Right cardiac atrium (tissue), 5 donors: ENCODE measurements at regions not wholly inside any gene's neighbourhood (a gene's known extent, or its start where the extent isn't known, plus 50 kb on each side); places are given as distances from the start of the nearest gene placed in this dataset.

Experiments used
- ATAC-seq, 2 donors: fragments of 200-7000 bp; cut with Tn5 transposase; one replicate each; pipeline versions ENCODE4 v1.8.0 to v1.9.1; 2020; ENCODE audit warnings: moderate library complexity in 2 of 2, mild to moderate bottlenecking in 1 of 2
- DNase-seq, 3 donors: peaks; one replicate each; pipeline ENCODE4 v3.0.0-alpha.2; 2020
- H3K27ac ChIP-seq: one replicate; pipeline ENCODE4 v1.5.1; 2013; ENCODE audit warnings: mild to moderate bottlenecking, low read length, control low read depth, moderate library complexity
- H3K27me3 ChIP-seq: one replicate; pipeline ENCODE4 v1.6.1; 2013; ENCODE audit not compliant: control insufficient read depth, insufficient read depth
- H3K4me1 ChIP-seq: one replicate; pipeline ENCODE4 v1.6.1; 2013; ENCODE audit warnings: low read length; ENCODE audit not compliant: control insufficient read depth, insufficient read depth
- H3K4me3 ChIP-seq: one replicate; pipeline ENCODE4 v1.5.1; 2013; ENCODE audit warnings: low read length, control low read depth
- H3K9me3 ChIP-seq: one replicate; pipeline ENCODE4 v1.6.1; 2013; ENCODE audit warnings: low read length; ENCODE audit not compliant: control insufficient read depth
- WGBS: extraction: QIAGEN DNeasy Blood & Tissue Kit; methylation state at CpG from one replicate; pipeline ENCODE4 v1.1.7; 2013; 5-methylcytosine and 5-hydroxymethylcytosine counted together
- intact Hi-C, 4 donors: fragments of 100-400 bp; cut with DNase I; formaldehyde crosslinking; loops; one replicate each; pipeline versions ENCODE4 v1.11.0 to v1.14.0; 2022 to 2023
- donor health status: healthy with polysubstance abuse.
- donor health status: DM: no; HTN: yes; CAD: no.
- donor health status: DM: no; HTN: no; CAD: no.
- donor health status: DM: no; HTN: yes; CAD: no; lungs with severe emphysema.
- donor health status: DM: yes; HTN: yes; CAD: no.

- H3K4me3 ChIP-seq: no peak overlapping the region
- H3K27ac ChIP-seq: no peak overlapping the region
- no peaks in the 10 kb centered on the region for H3K27me3 ChIP-seq
- H3K9me3 ChIP-seq: no peaks in the 10 kb centered on the region
- ATAC-seq (no peak), DNase-seq (no peak)
- WGBS: 68% methylated on average over 2 of the region's 2 CpGs
- no peaks in the 10 kb centered on the region for H3K4me1 ChIP-seq
- intact Hi-C loops: loop anchor here in 1 of 4 donors (5.0 kb wide), 1 partner anchor 49 kb away; no protein-coding TSS in a partner anchor
These were observed 80.7 kb upstream of the LARGE1 start for GRCh38 chr22:34000879-34001526.

- Histone ChIP-seq H3K27ac (no peak overlapping the region), H3K4me1 (no peaks in the 10 kb centered on the region), H3K4me3 (no peak overlapping the region), H3K27me3 (no peaks in the 10 kb centered on the region), H3K9me3 (no peaks in the 10 kb centered on the region)
- intact Hi-C loops: loop anchor here in 1 of 4 donors (5.0 kb wide), 1 partner anchor 50 kb away; no protein-coding TSS in a partner anchor
- WGBS: 74% methylated on average over 3 of the region's 3 CpGs
- no peak for ATAC-seq
- no peak for DNase-seq
These were observed 81.6 kb upstream of the LARGE1 start for GRCh38 chr22:34001701-34002466.

- ATAC-seq (no peak), DNase-seq (no peak)
- H3K4me1 ChIP-seq: no peaks in the 10 kb centered on the region
- WGBS: 42% methylated on average over 5 of the region's 5 CpGs
- H3K27ac ChIP-seq: no peak overlapping the region
- no peaks in the 10 kb centered on the region for H3K27me3 ChIP-seq
- no peak overlapping the region for H3K4me3 ChIP-seq
- H3K9me3 ChIP-seq: no peaks in the 10 kb centered on the region
- intact Hi-C loops: loop anchor here in 1 of 4 donors (5.0 kb wide), 1 partner anchor 52 kb away; no protein-coding TSS in a partner anchor
These were observed 83.8 kb upstream of the LARGE1 start for GRCh38 chr22:34004058-34004457.

GRCh38 chr22:34010259-34010658 is 90.0 kb upstream of the LARGE1 start:
- intact Hi-C loops: no loop called here
- Histone ChIP-seq H3K9me3 (no peaks in the 10 kb centered on the region), H3K4me3 (no peak overlapping the region), H3K27me3 (no peaks in the 10 kb centered on the region), H3K27ac (no peak overlapping the region), H3K4me1 (no peaks in the 10 kb centered on the region)
- DNase-seq: no peak
- no peak for ATAC-seq
- 80% methylated on average over 3 of the region's 3 CpGs for whole genome bisulfite sequencing

- H3K4me3 ChIP-seq: no peak overlapping the region
- no peak for ATAC-seq
- H3K4me1 ChIP-seq: no peaks in the 10 kb centered on the region
- no peak for DNase-seq
- H3K27ac ChIP-seq: no peak overlapping the region
- H3K27me3 ChIP-seq: no peaks in the 10 kb centered on the region
- intact Hi-C loops: no loop called here
- WGBS: 49% methylated on average over 3 of the region's 3 CpGs
- H3K9me3 ChIP-seq: no peaks in the 10 kb centered on the region
These were observed 95.4 kb upstream of the LARGE1 start for GRCh38 chr22:34015642-34016041.

GRCh38 chr22:34017205-34017604 is 96.9 kb upstream of the LARGE1 start:
- DNase-seq (no peak), ATAC-seq (no peak)
- H3K27me3 ChIP-seq: no peaks in the 10 kb centered on the region
- H3K9me3 ChIP-seq: no peaks in the 10 kb centered on the region
- no peaks in the 10 kb centered on the region for H3K4me1 ChIP-seq
- H3K27ac ChIP-seq: no peak overlapping the region
- intact Hi-C loops: no loop called here
- 30% methylated on average over 4 of the region's 4 CpGs for WGBS
- H3K4me3 ChIP-seq: no peak overlapping the region

DNA sequence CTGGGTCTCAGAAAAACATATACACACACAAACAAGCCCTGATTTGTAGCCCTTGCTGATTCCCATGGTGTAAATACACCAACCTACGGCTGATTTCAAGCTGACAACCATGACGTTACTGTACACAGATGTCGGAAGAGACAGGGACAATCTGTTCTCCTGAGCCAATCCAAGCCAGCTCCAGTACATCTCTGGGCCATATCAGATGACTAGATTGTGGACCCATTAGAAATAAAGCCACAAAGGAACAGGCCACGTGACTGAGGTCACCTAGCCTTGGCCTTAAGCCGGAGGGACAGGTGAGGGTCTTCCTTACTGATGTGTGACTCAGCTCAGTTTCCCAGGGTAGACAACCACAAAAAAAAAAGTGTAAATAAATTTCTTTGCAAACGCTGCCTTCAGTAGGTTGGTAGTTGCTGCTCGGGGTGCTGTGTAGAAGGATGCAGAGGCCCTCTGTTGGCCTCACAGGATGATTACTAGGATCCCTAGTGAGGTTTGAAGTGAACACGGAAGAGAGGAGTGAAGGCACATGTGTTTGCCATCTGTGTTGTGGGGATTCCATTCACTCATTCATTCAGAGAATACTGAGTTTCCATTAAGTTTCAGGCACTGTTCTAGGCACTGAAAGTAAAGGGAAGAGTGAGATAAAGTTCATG is 99.0 kb upstream of the LARGE1 start:
- 71% methylated on average over 8 of the region's 8 CpGs for WGBS
- intact Hi-C loops: no loop called here
- H3K27ac ChIP-seq: no peak overlapping the region
- DNase-seq: no peak
- H3K4me1 ChIP-seq: no peaks in the 10 kb centered on the region
- no peak for ATAC-seq
- no peak overlapping the region for H3K4me3 ChIP-seq
- H3K9me3 ChIP-seq: no peaks in the 10 kb centered on the region
- H3K27me3 ChIP-seq: no peaks in the 10 kb centered on the region

DNA sequence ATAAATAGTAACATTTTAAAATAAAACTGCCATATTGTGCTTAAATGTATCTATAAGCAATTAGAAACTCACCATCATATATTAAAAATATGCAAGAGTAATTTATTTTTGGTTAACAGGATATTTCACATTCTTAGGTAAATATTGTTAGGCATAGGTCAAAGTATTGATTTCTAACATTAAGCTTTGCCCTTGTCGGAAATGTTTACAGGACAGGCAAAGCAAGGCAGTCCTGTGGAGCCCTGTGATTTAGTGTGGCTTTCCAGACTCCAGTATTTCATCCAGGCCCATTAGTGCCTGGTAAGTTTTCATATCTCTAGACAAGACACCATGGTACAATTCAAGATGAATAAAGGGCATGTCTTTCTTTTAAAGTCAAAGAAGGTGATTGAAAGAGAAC is 114.9 kb upstream of the LARGE1 start:
- no peaks in the 10 kb centered on the region for H3K27me3 ChIP-seq
- WGBS: 81% methylated on average over 1 of the region's 1 CpG

DNA sequence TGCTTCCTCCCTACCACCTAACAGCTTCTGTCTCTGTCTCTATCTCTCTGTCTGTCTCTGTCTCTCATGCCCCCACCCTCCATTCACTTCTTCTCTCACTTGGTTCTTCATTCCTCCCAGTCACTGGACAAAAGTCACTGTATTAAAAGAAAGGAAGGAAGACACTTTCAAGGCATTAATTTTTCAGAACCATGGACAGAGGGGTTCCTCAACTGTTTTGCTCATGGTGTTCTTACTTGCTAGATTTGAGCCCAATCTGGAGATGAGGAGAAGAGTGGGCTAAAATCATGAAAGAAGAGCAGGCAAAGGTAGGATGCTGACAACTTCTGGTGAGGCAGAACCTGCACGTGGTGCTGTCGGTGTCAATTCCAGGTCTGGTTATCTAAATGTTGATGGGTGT is 116.7 kb upstream of the LARGE1 start:
- H3K4me3 ChIP-seq: no peak overlapping the region
- ATAC-seq (no peak), DNase-seq (no peak)
- no peak overlapping the region for H3K27ac ChIP-seq
- no peaks in the 10 kb centered on the region for H3K4me1 ChIP-seq
- intact Hi-C loops: no loop called here
- WGBS: 52% methylated on average over 2 of the region's 2 CpGs
- H3K27me3 ChIP-seq: no peaks in the 10 kb centered on the region
- H3K9me3 ChIP-seq: no peaks in the 10 kb centered on the region

More for the DNA sequence above, 114.9 kb upstream of the LARGE1 start:
- Histone ChIP-seq H3K4me3 (no peak overlapping the region), H3K27ac (no peak overlapping the region), H3K9me3 (no peaks in the 10 kb centered on the region), H3K4me1 (no peaks in the 10 kb centered on the region)
- ATAC-seq (no peak), DNase-seq (no peak)
- intact Hi-C loops: no loop called here

DNA sequence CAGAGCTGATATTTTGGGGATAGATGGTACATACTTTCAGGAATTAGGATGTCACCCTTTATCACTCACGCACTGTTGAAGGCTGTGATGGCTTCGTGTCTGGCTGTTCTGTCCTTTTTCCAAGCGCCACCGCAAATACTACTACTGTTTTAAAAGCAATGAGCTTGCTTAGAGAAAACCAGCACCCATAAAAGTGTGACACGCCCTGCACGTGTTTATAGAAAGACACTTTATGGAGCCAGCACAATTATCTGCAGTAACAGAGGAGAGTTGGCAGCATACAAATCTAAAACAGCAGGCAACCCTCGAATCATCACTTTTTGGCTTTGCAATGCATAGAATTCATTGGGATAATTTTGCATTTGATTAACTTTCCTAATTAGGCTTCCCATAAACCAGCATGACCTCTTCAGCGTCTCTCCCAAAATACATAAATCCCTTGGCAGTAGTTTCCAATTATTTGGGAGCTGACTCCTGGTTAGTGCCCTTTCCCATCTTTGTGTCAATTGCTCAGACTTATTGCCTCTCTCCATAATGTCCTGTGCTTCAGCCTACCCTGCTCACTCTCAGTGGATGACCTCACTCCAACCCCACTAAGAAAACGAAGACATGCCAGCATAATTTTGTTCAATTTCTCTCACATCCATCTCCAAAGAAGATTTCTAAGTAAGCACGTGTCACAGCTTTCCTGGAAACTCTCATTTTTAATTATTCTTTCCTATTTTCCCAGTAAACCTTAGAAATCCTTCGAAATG is 118.7 kb upstream of the LARGE1 start:
- H3K4me1 ChIP-seq: no peaks in the 10 kb centered on the region
- no peak overlapping the region for H3K27ac ChIP-seq
- H3K4me3 ChIP-seq: no peak overlapping the region
- no peaks in the 10 kb centered on the region for H3K9me3 ChIP-seq
- 72% methylated on average over 11 of the region's 11 CpGs for WGBS
- DNase-seq (no peak), ATAC-seq (no peak)
- H3K27me3 ChIP-seq: no peaks in the 10 kb centered on the region
- intact Hi-C loops: no loop called here

DNA sequence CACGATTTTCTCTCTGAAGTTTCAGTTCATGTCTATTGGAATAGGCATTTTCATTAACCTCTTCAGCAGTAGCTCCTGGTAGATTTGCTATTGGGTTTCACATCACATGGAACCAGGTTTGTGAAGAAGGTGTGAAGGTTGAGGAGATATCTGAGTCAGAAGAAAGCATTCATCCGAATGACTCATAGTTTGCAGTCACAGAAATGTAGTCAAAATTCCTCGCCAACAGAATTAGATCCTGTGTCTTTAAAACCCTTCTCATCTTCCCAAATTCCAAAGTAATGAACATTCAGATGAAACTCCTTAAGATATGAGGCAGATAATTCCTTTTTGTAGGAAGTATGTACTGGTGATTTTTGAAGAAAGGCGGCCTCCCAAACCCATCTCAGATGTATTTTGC is 125.0 kb upstream of the LARGE1 start:
- WGBS: 71% methylated on average over 4 of the region's 4 CpGs
- Histone ChIP-seq H3K27me3 (no peaks in the 10 kb centered on the region), H3K27ac (no peak overlapping the region), H3K9me3 (no peaks in the 10 kb centered on the region), H3K4me1 (no peaks in the 10 kb centered on the region), H3K4me3 (no peak overlapping the region)
- intact Hi-C loops: no loop called here
- ATAC-seq (no peak), DNase-seq (no peak)
